GM11168 (cell line): ENCODE measurements at regions not wholly inside any gene's neighbourhood (a gene's known extent, or its start where the extent isn't known, plus 50 kb on each side); places are given as distances from the start of the nearest gene placed in this dataset.

Experiments used
- in situ Hi-C: fragments of 300-500 bp; cut with MboI; formaldehyde crosslinking; loops from one replicate; pipeline ENCODE4 v1.12.0; 2022; ENCODE audit warnings: low sequenced_read_pairs; ENCODE audit not compliant: unreplicated experiment

- in situ Hi-C loops, result no loop called here
Observed at GRCh38 chr9:73023025-73023541, 70.2 kb upstream of the ALDH1A1 start.

GRCh38 chr9:73022353-73022752 lies 69.5 kb upstream of the ALDH1A1 start:
- in situ Hi-C loops, result no loop called here

- in situ Hi-C loops, result no loop called here
Observed at GRCh38 chr9:73020877-73021276, 68.0 kb upstream of the ALDH1A1 start.

- in situ Hi-C loops, result no loop called here
Observed at GRCh38 chr9:73014011-73014410, 61.2 kb upstream of the ALDH1A1 start.

- in situ Hi-C loops, result no loop called here
Observed at GRCh38 chr9:73011956-73012355, 59.1 kb upstream of the ALDH1A1 start.

GRCh38 chr9:73011181-73011750 lies 58.4 kb upstream of the ALDH1A1 start:
- in situ Hi-C loops, result no loop called here

- in situ Hi-C loops, result no loop called here
Observed at GRCh38 chr9:73009649-73010288, 56.9 kb upstream of the ALDH1A1 start.

- in situ Hi-C loops, result no loop called here
Observed at GRCh38 chr9:73007966-73008672, 55.3 kb upstream of the ALDH1A1 start.

- in situ Hi-C loops, result no loop called here
Observed at GRCh38 chr9:73006986-73007385, 54.1 kb upstream of the ALDH1A1 start.
